ENCODE measurements at regions not wholly inside any gene's neighbourhood (a gene's known extent, or its start where the extent isn't known, plus 50 kb on each side); places are given as distances from the start of the nearest gene placed in this dataset.

DNA sequence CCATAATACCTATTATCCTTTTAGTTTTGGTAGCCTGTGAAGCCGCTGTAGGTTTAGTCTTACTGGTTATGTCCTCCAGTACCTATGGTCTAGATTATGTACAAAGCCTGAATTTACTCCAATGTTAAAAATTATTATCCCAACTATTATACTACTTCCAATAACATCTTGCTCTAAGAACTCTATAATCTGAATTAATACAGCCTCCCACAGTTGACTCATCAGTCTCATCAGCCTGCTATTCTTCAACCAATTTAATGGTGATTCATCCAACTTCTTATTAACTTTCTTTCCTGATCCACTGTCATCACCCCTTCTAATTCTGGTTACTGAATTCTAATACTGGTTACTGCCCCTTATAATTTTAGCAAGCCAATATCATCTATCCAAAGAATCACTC is 370.3 kb upstream of the OPRM1 start:
- TF ChIP-seq, protein P1, sequence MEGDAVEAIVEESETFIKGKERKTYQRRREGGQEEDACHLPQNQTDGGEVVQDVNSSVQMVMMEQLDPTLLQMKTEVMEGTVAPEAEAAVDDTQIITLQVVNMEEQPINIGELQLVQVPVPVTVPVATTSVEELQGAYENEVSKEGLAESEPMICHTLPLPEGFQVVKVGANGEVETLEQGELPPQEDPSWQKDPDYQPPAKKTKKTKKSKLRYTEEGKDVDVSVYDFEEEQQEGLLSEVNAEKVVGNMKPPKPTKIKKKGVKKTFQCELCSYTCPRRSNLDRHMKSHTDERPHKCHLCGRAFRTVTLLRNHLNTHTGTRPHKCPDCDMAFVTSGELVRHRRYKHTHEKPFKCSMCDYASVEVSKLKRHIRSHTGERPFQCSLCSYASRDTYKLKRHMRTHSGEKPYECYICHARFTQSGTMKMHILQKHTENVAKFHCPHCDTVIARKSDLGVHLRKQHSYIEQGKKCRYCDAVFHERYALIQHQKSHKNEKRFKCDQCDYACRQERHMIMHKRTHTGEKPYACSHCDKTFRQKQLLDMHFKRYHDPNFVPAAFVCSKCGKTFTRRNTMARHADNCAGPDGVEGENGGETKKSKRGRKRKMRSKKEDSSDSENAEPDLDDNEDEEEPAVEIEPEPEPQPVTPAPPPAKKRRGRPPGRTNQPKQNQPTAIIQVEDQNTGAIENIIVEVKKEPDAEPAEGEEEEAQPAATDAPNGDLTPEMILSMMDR (IDR thresholded peaks at IDR 0.05), result no peak
- no peak for TF ChIP-seq POLR2A (IDR thresholded peaks at IDR 0.05)
